ENCODE measurements at regions not wholly inside any gene's neighbourhood (a gene's known extent, or its start where the extent isn't known, plus 50 kb on each side); places are given as distances from the start of the nearest gene placed in this dataset.

DNA sequence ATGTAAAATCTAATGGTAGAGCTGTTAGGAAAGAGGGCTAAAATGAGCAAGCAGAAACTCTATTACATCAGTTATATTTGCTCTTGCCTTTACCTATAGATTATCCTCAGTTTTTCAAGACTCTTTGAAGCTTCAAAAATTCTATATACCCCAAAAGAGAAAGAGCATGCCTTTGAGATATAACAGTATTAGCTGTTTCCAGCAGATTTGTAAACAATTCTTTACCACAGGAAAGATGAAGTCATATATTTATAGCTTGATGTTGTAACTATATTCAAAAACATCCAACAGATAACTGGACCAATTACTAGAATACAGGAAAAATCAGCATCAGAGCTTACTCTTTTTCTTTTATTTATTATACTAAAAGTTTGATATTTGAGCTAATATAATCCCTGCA, 416.2 kb upstream of the TPK1 start:
- TF ChIP-seq CTCF (IDR thresholded peaks at IDR 0.05; ENCODE audit: low read depth, low read length, poor library complexity, severe bottlenecking), result no peak
- no peak for TF ChIP-seq EZH2phosphoT487 (IDR thresholded peaks at IDR 0.05; ENCODE audit: borderline replicate concordance, low read length)
